ENCODE measurements at regions not wholly inside any gene's neighbourhood (a gene's known extent, or its start where the extent isn't known, plus 50 kb on each side); places are given as distances from the start of the nearest gene placed in this dataset.

GRCh38 chr7:52018680-52019054, 702.1 kb upstream of the COBL start:
- TF ChIP-seq, protein P1, sequence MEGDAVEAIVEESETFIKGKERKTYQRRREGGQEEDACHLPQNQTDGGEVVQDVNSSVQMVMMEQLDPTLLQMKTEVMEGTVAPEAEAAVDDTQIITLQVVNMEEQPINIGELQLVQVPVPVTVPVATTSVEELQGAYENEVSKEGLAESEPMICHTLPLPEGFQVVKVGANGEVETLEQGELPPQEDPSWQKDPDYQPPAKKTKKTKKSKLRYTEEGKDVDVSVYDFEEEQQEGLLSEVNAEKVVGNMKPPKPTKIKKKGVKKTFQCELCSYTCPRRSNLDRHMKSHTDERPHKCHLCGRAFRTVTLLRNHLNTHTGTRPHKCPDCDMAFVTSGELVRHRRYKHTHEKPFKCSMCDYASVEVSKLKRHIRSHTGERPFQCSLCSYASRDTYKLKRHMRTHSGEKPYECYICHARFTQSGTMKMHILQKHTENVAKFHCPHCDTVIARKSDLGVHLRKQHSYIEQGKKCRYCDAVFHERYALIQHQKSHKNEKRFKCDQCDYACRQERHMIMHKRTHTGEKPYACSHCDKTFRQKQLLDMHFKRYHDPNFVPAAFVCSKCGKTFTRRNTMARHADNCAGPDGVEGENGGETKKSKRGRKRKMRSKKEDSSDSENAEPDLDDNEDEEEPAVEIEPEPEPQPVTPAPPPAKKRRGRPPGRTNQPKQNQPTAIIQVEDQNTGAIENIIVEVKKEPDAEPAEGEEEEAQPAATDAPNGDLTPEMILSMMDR (IDR thresholded peaks at IDR 0.05; ENCODE audit: insufficient read depth, low read length, poor library complexity, severe bottlenecking), result no peak
- no peak for TF ChIP-seq EZH2phosphoT487 (conservative IDR thresholded peaks at IDR 0.05; ENCODE audit: low read length)
